Central memory CD4-positive, alpha-beta T cell (primary cell): ENCODE measurements at regions not wholly inside any gene's neighbourhood (a gene's known extent, or its start where the extent isn't known, plus 50 kb on each side); places are given as distances from the start of the nearest gene placed in this dataset.
"Not testable (repeated sequence)": the region's sequence is repeated elsewhere in the genome, so short reads cannot be mapped to it uniquely, and the experiment has no call there.

Source experiments
- DNase-seq: peaks from one replicate; pipeline ENCODE4 v3.0.0; 2022

- DNase-seq, result no peak
Measured at GRCh38 chrX:55981603-55982002, 250.6 kb upstream of the KLF8 start.

GRCh38 chrX:55996649-55997048 lies 235.5 kb upstream of the KLF8 start:
- DNase-seq, result no peak

GRCh38 chrX:56000174-56000573 lies 232.0 kb upstream of the KLF8 start:
- DNase-seq, result no peak

- DNase-seq, result no peak
Measured at GRCh38 chrX:56000729-56001128, 231.4 kb upstream of the KLF8 start.

GRCh38 chrX:56025872-56026571 lies 206.1 kb upstream of the KLF8 start:
- DNase-seq, result no peak

- no peak for DNase-seq
Measured at GRCh38 chrX:56026815-56027214, 205.3 kb upstream of the KLF8 start.

GRCh38 chrX:56029188-56029587 lies 203.0 kb upstream of the KLF8 start:
- DNase-seq, result no peak

GRCh38 chrX:56029691-56030090 lies 202.5 kb upstream of the KLF8 start:
- DNase-seq, result no peak

- no peak for DNase-seq
Measured at GRCh38 chrX:56031409-56031808, 200.7 kb upstream of the KLF8 start.

- no peak for DNase-seq
Measured at GRCh38 chrX:56033495-56034180, 198.5 kb upstream of the KLF8 start.

- not testable (repeated sequence) for DNase-seq
Measured at GRCh38 chrX:56052673-56053330, 179.4 kb upstream of the KLF8 start.

GRCh38 chrX:56057325-56057724 lies 174.8 kb upstream of the KLF8 start:
- no peak for DNase-seq

- DNase-seq, result no peak
Measured at GRCh38 chrX:56066016-56066415, 166.1 kb upstream of the KLF8 start.

- peak; percentile 8 for DNase-seq
Measured at GRCh38 chrX:56068274-56068758, 163.8 kb upstream of the KLF8 start.

- no peak for DNase-seq
Measured at GRCh38 chrX:56069299-56069931, 162.7 kb upstream of the KLF8 start.

- DNase-seq, result no peak
Measured at GRCh38 chrX:56089376-56089775, 142.8 kb upstream of the KLF8 start.

GRCh38 chrX:56099271-56099670 lies 132.9 kb upstream of the KLF8 start:
- no peak for DNase-seq

GRCh38 chrX:56107320-56107719 lies 124.8 kb upstream of the KLF8 start:
- DNase-seq, result no peak

GRCh38 chrX:56113785-56114436 lies 118.2 kb upstream of the KLF8 start:
- no peak for DNase-seq

- no peak for DNase-seq
Measured at GRCh38 chrX:56114437-56114787, 117.7 kb upstream of the KLF8 start.

GRCh38 chrX:56120242-56120641 lies 111.9 kb upstream of the KLF8 start:
- no peak for DNase-seq

- no peak for DNase-seq
Measured at GRCh38 chrX:56125946-56126345, 106.2 kb upstream of the KLF8 start.

GRCh38 chrX:56130031-56130430 lies 102.1 kb upstream of the KLF8 start:
- DNase-seq, result no peak
